ENCODE measurements at regions not wholly inside any gene's neighbourhood (a gene's known extent, or its start where the extent isn't known, plus 50 kb on each side); places are given as distances from the start of the nearest gene placed in this dataset.

- no peaks in the 10 kb centered on the region for H3K9me1 ChIP-seq (replicated peaks; ENCODE audit: control insufficient read depth, extremely low read depth, insufficient read depth, low read length)
- TF ChIP-seq FOS (IDR thresholded peaks at IDR 0.05; ENCODE audit: borderline replicate concordance, insufficient read depth, low read length), result no peak
- DNase-seq (ENCODE audit: low read depth, low spot score) (no peak), FAIRE-seq (no peak)
- CTCF ChIA-PET, result no interaction called here
- BruUV-seq (replicated peaks), result no TSS peak
- H3K4me3 ChIP-seq (replicated peaks in 1 of 3; ENCODE audit: insufficient read depth in 1 of 3, low read depth in 1 of 3, low read length in 3 of 3), result no peak overlapping the region
- H3K4me1 ChIP-seq (ENCODE audit: control insufficient read depth, extremely low read depth, insufficient read depth, low read length), result no peaks in the 10 kb centered on the region
- no peak overlapping the region for H2AFZ ChIP-seq (ENCODE audit: low read depth, low read length)
- H3K9ac ChIP-seq (replicated peaks; ENCODE audit: extremely low read depth, insufficient read depth, low read length), result no peak overlapping the region
- H3K27ac ChIP-seq (ENCODE audit: insufficient read depth, low read depth, low read length), result no peak overlapping the region
- intact Hi-C loops (cut with micrococcal nuclease) (no loop called here), dilution Hi-C loops (cut with MboI; ENCODE audit: extremely low pct_ligation_motif_present, low sequenced_read_pairs) (no loop called here)
- H3K27me3 ChIP-seq (ENCODE audit: control insufficient read depth in 2 of 2, insufficient read depth in 2 of 2, low read length in 2 of 2), result peaks cover 0 to 8% of the 10 kb centered on the region in 2 experiments
- H3K79me2 ChIP-seq (ENCODE audit: control insufficient read depth, insufficient read depth, low read length), result no peaks in the 10 kb centered on the region
- no peak overlapping the region for H3K4me2 ChIP-seq (ENCODE audit: insufficient read depth, low read length)
- no peaks in the 10 kb centered on the region for H3K9me3 ChIP-seq (replicated peaks; ENCODE audit: control insufficient read depth, insufficient read depth, low read length)
- no peaks in the 10 kb centered on the region for H4K20me1 ChIP-seq (replicated peaks; ENCODE audit: control insufficient read depth, extremely low read depth, insufficient read depth, low read length)
- POLR2A ChIA-PET, result no interaction called here
- no peaks in the 10 kb centered on the region for H3K36me3 ChIP-seq (ENCODE audit: control insufficient read depth in 2 of 2, extremely low read depth in 1 of 2, insufficient read depth in 2 of 2, low read length in 2 of 2)
These were observed 197.6 kb downstream of the MINAR1 start for GRCh38 chr15:79629687-79630086.

- Histone ChIP-seq H3K9ac (replicated peaks; ENCODE audit: extremely low read depth, insufficient read depth, low read length) (no peak overlapping the region), H3K9me3 (replicated peaks; ENCODE audit: control insufficient read depth, insufficient read depth, low read length) (no peaks in the 10 kb centered on the region), H3K4me1 (ENCODE audit: control insufficient read depth, extremely low read depth, insufficient read depth, low read length) (no peaks in the 10 kb centered on the region), H2AFZ (ENCODE audit: low read depth, low read length) (no peak overlapping the region), H3K27me3 (ENCODE audit: control insufficient read depth in 2 of 2, insufficient read depth in 2 of 2, low read length in 2 of 2) (peaks cover 0 to 5% of the 10 kb centered on the region in 2 experiments), H3K9me1 (replicated peaks; ENCODE audit: control insufficient read depth, extremely low read depth, insufficient read depth, low read length) (no peaks in the 10 kb centered on the region), H3K4me3 (replicated peaks in 1 of 3; ENCODE audit: insufficient read depth in 1 of 3, low read depth in 1 of 3, low read length in 3 of 3) (no peak overlapping the region), H4K20me1 (replicated peaks; ENCODE audit: control insufficient read depth, extremely low read depth, insufficient read depth, low read length) (no peaks in the 10 kb centered on the region), H3K27ac (ENCODE audit: insufficient read depth, low read depth, low read length) (no peak overlapping the region), H3K36me3 (ENCODE audit: control insufficient read depth in 2 of 2, extremely low read depth in 1 of 2, insufficient read depth in 2 of 2, low read length in 2 of 2) (no peaks in the 10 kb centered on the region), H3K79me2 (ENCODE audit: control insufficient read depth, insufficient read depth, low read length) (no peaks in the 10 kb centered on the region), H3K4me2 (ENCODE audit: insufficient read depth, low read length) (no peak overlapping the region)
- ChIA-PET POLR2A (no interaction called here), CTCF (interaction anchor here (1.1 to 1.4 kb wide), 2 partner anchors 8 to 293 kb away, joined by 3 read pairs; no protein-coding TSS in a partner anchor)
- dilution Hi-C loops (cut with MboI; ENCODE audit: extremely low pct_ligation_motif_present, low sequenced_read_pairs) (no loop called here), intact Hi-C loops (cut with micrococcal nuclease) (no loop called here)
- TF ChIP-seq POLR2A (IDR thresholded peaks at IDR 0.05; ENCODE audit: low read depth, low read length) (no peak), JUN (IDR thresholded peaks at IDR 0.05; ENCODE audit: borderline replicate concordance, insufficient read depth, insufficient read length, low read depth) (no peak), MAX (IDR thresholded peaks at IDR 0.05; ENCODE audit: insufficient read depth, insufficient read length) (no peak), EZH2 (IDR thresholded peaks at IDR 0.05; ENCODE audit: borderline replicate concordance, low read depth, low read length, severe bottlenecking) (no peak), POLR2AphosphoS5 (IDR thresholded peaks at IDR 0.05; ENCODE audit: insufficient read depth, low read depth, low read length) (no peak)
- no peak for DNase-seq (ENCODE audit: low read depth, low spot score)
- BruUV-seq (replicated peaks), result no TSS peak
- FAIRE-seq, result no peak
These were observed 200.3 kb downstream of the MINAR1 start for GRCh38 chr15:79632457-79632856.

All from endothelial cell of umbilical vein (primary cell).